WI38 (cell line): ENCODE measurements at regions not wholly inside any gene's neighbourhood (a gene's known extent, or its start where the extent isn't known, plus 50 kb on each side); places are given as distances from the start of the nearest gene placed in this dataset.
"Not testable (repeated sequence)": the region's sequence is repeated elsewhere in the genome, so short reads cannot be mapped to it uniquely, and the experiment has no call there.

ENCODE experiments used
- H3K4me3 ChIP-seq: 2 replicates; pipeline ENCODE4 v1.5.1; 2011; ENCODE audit warnings: low read depth, mild to moderate bottlenecking, control low read depth, low read length
- CTCF ChIP-seq: IDR thresholded peaks from 2 replicates; pipeline ENCODE4 v1.5.1; 2012; ENCODE audit warnings: low read depth, mild to moderate bottlenecking, control low read depth, low read length

GRCh38 chr2:147149575-147150240 lies 695.1 kb upstream of the ACVR2A start:
- no peak for TF ChIP-seq CTCF
- no peak overlapping the region for H3K4me3 ChIP-seq

- no peak for TF ChIP-seq CTCF
- no peak overlapping the region for H3K4me3 ChIP-seq
Observed at GRCh38 chr2:147147802-147148201, 697.0 kb upstream of the ACVR2A start.

- no peak for TF ChIP-seq CTCF
- no peak overlapping the region for H3K4me3 ChIP-seq
Observed at GRCh38 chr2:147141930-147142329, 702.9 kb upstream of the ACVR2A start.

GRCh38 chr2:147139732-147140131 lies 705.1 kb upstream of the ACVR2A start:
- not testable (repeated sequence) for H3K4me3 ChIP-seq

- H3K4me3 ChIP-seq: no peak overlapping the region
- TF ChIP-seq CTCF: no peak
Observed at GRCh38 chr2:147137711-147138110, 707.1 kb upstream of the ACVR2A start.

GRCh38 chr2:147135376-147135775 lies 709.5 kb upstream of the ACVR2A start:
- TF ChIP-seq CTCF: no peak
- H3K4me3 ChIP-seq: no peak overlapping the region

GRCh38 chr2:147133286-147133908 lies 711.4 kb upstream of the ACVR2A start:
- H3K4me3 ChIP-seq: no peak overlapping the region
- no peak for TF ChIP-seq CTCF

- no peak for TF ChIP-seq CTCF
- H3K4me3 ChIP-seq: no peak overlapping the region
Observed at GRCh38 chr2:147125145-147125544, 719.7 kb upstream of the ACVR2A start.
